ENCODE measurements at regions not wholly inside any gene's neighbourhood (a gene's known extent, or its start where the extent isn't known, plus 50 kb on each side); places are given as distances from the start of the nearest gene placed in this dataset.
"Not testable (repeated sequence)": the region's sequence is repeated elsewhere in the genome, so short reads cannot be mapped to it uniquely, and the experiment has no call there.

- POLR2A ChIA-PET, result no interaction called here
- DNase-seq (ENCODE audit: low read depth), result no peak
- CTCF ChIA-PET, result interaction anchor here (0.9 to 1.0 kb wide), 2 partner anchors 30 to 407 kb away, joined by 3 read pairs; no protein-coding TSS in a partner anchor
These were observed 122.8 kb upstream of the RMDN2 start for GRCh38 chr2:37802211-37802752.

GRCh38 chr2:37802899-37803379, 122.1 kb upstream of the RMDN2 start:
- H3K27me3 ChIP-seq (ENCODE audit: control insufficient read depth, insufficient read depth, low read length), result no peaks in the 10 kb centered on the region
- POLR2A ChIA-PET, result no interaction called here
- DNase-seq (ENCODE audit: low read depth), result peak; percentile 86
- CTCF ChIA-PET, result interaction anchor here (0.9 kb wide), 1 partner anchor 30 kb away, joined by 3 read pairs; no protein-coding TSS in a partner anchor
- H3K4me3 ChIP-seq (ENCODE audit: low read depth, low read length), result no peak overlapping the region
- H3K36me3 ChIP-seq (ENCODE audit: control insufficient read depth, insufficient read depth, low read length), result no peaks in the 10 kb centered on the region
- TF ChIP-seq CTCF (IDR thresholded peaks at IDR 0.05; ENCODE audit: insufficient read depth, low read depth, low read length), result no peak

More at GRCh38 chr2:37802211-37802752, 122.8 kb upstream of the RMDN2 start:
- Histone ChIP-seq H3K36me3 (ENCODE audit: control insufficient read depth, insufficient read depth, low read length) (no peaks in the 10 kb centered on the region), H3K4me3 (ENCODE audit: low read depth, low read length) (no peak overlapping the region), H3K27me3 (ENCODE audit: control insufficient read depth, insufficient read depth, low read length) (no peaks in the 10 kb centered on the region)
- no peak for TF ChIP-seq CTCF (IDR thresholded peaks at IDR 0.05; ENCODE audit: insufficient read depth, low read depth, low read length)

- H3K36me3 ChIP-seq (ENCODE audit: control insufficient read depth, insufficient read depth, low read length); H3K4me3 ChIP-seq (ENCODE audit: low read depth, low read length); POLR2A ChIA-PET; DNase-seq (ENCODE audit: low read depth); H3K27me3 ChIP-seq (ENCODE audit: control insufficient read depth, insufficient read depth, low read length); CTCF ChIA-PET: not testable (repeated sequence)
These were observed 119.1 kb upstream of the RMDN2 start for GRCh38 chr2:37806004-37806403.

GRCh38 chr2:37809525-37809924, 115.6 kb upstream of the RMDN2 start:
- POLR2A ChIA-PET, result no interaction called here
- H3K4me3 ChIP-seq (ENCODE audit: low read depth, low read length), result no peak overlapping the region
- no peaks in the 10 kb centered on the region for H3K27me3 ChIP-seq (ENCODE audit: control insufficient read depth, insufficient read depth, low read length)
- peak; percentile 57 for TF ChIP-seq CTCF (IDR thresholded peaks at IDR 0.05; ENCODE audit: insufficient read depth, low read depth, low read length)
- no peak for DNase-seq (ENCODE audit: low read depth)
- H3K36me3 ChIP-seq (ENCODE audit: control insufficient read depth, insufficient read depth, low read length), result no peaks in the 10 kb centered on the region
- CTCF ChIA-PET, result interaction anchor here (0.9 to 1.8 kb wide), 8 partner anchors 10 to 398 kb away, joined by 3 to 11 read pairs (median 4); no protein-coding TSS in a partner anchor

- POLR2A ChIA-PET, result no interaction called here
- no peak for DNase-seq (ENCODE audit: low read depth)
These were observed 115.0 kb upstream of the RMDN2 start for GRCh38 chr2:37809931-37810570.

More at GRCh38 chr2:37809931-37810570, 115.0 kb upstream of the RMDN2 start:
- H3K4me3 ChIP-seq (ENCODE audit: low read depth, low read length), result no peak overlapping the region
- CTCF ChIA-PET, result interaction anchor here (0.7 to 1.8 kb wide), 11 partner anchors 9 to 414 kb away, joined by 3 to 11 read pairs (median 3); no protein-coding TSS in a partner anchor
- H3K27me3 ChIP-seq (ENCODE audit: control insufficient read depth, insufficient read depth, low read length), result no peaks in the 10 kb centered on the region
- no peak for TF ChIP-seq CTCF (IDR thresholded peaks at IDR 0.05; ENCODE audit: insufficient read depth, low read depth, low read length)
- no peaks in the 10 kb centered on the region for H3K36me3 ChIP-seq (ENCODE audit: control insufficient read depth, insufficient read depth, low read length)

All from BJ (cell line).